Lung (tissue), 11 donors: ENCODE measurements at regions not wholly inside any gene's neighbourhood (a gene's known extent, or its start where the extent isn't known, plus 50 kb on each side); places are given as distances from the start of the nearest gene placed in this dataset.

ENCODE experiments used
- ATAC-seq: fragments of 200-7000 bp; cut with Tn5 transposase; one replicate; pipeline ENCODE4 v1.9.1; 2020; ENCODE audit warnings: moderate number of reproducible peaks; ENCODE audit not compliant: insufficient read depth, low FRiP score
- DNase-seq, 3 donors: peaks; one replicate each; pipeline ENCODE4 v3.0.0-alpha.2; 2013 to 2017
- H3K27ac ChIP-seq, 2 donors: one replicate each; pipeline ENCODE4 v1.5.1; 2013; ENCODE audit warnings: mild to moderate bottlenecking in 2 of 2, moderate library complexity in 2 of 2, control low read depth in 1 of 2, inconsistent platforms in 1 of 2, low read depth in 1 of 2, low read length in 1 of 2
- H3K27me3 ChIP-seq, 3 donors: one replicate each; pipeline ENCODE4 v1.5.1; 2013; ENCODE audit warnings: low read length in 2 of 3; ENCODE audit not compliant: control insufficient read depth in 3 of 3, insufficient read depth in 3 of 3
- H3K36me3 ChIP-seq, 4 donors: one replicate each; pipeline ENCODE4 v1.5.1; 2013; ENCODE audit warnings: low read length in 4 of 4, mild to moderate bottlenecking in 1 of 4, moderate library complexity in 1 of 4; ENCODE audit not compliant: control insufficient read depth in 4 of 4, insufficient read depth in 4 of 4
- H3K4me1 ChIP-seq, 5 donors: one replicate each; pipeline ENCODE4 v1.5.1; 2013; ENCODE audit warnings: low read length in 5 of 5, mild to moderate bottlenecking in 2 of 5, moderate library complexity in 1 of 5; ENCODE audit not compliant: control insufficient read depth in 5 of 5, insufficient read depth in 5 of 5
- H3K4me3 ChIP-seq: one replicate; pipeline ENCODE4 v1.5.1; 2013; ENCODE audit warnings: mild to moderate bottlenecking, control low read depth, moderate library complexity
- H3K9ac ChIP-seq, 2 donors: one replicate each; pipeline ENCODE4 v1.5.1; 2013; ENCODE audit warnings: low read length in 2 of 2, control low read depth in 1 of 2; ENCODE audit not compliant: insufficient read depth in 1 of 2
- H3K9me3 ChIP-seq, 4 donors: one replicate each; pipeline ENCODE4 v1.5.1; 2013; ENCODE audit warnings: low read length in 3 of 4, mild to moderate bottlenecking in 1 of 4, moderate library complexity in 1 of 4; ENCODE audit not compliant: control insufficient read depth in 4 of 4, insufficient read depth in 3 of 4
- CTCF ChIP-seq: IDR thresholded peaks from 2 replicates; pipeline ENCODE4 v1.5.1; 2012; ENCODE audit warnings: mild to moderate bottlenecking; ENCODE audit errors: control extremely low read depth, extremely low read depth
- WGBS, 2 donors: extraction: QIAGEN DNeasy Blood & Tissue Kit; methylation state at CpG; one replicate each; pipeline ENCODE4 v1.1.7; 2013; 5-methylcytosine and 5-hydroxymethylcytosine counted together
- donor health status: control.
- donor health status: control.
- donor health status: Bipolar disorder and iron deficiency.
- donor health status: healthy.
- donor health status: DM: yes; HTN: yes; CAD: no.

GRCh38 chr2:6474161-6475140 lies 391.3 kb downstream of the CMPK2 start:
- H3K36me3 ChIP-seq: no peaks in the 10 kb centered on the region
- no peak overlapping the region for H3K9ac ChIP-seq
- ATAC-seq: no peak
- WGBS, 2 donors: 68 to 78% methylated on average over 4 of the region's 4 CpGs
- H3K27ac ChIP-seq: no peak overlapping the region
- peaks cover 0 to 2% (median 0%) of the 10 kb centered on the region in 4 donors for H3K9me3 ChIP-seq
- no peaks in the 10 kb centered on the region for H3K27me3 ChIP-seq
- no peak for DNase-seq
- no peak overlapping the region for H3K4me3 ChIP-seq
- no peak for TF ChIP-seq CTCF
- H3K4me1 ChIP-seq: no peaks in the 10 kb centered on the region

GRCh38 chr2:6475155-6475940 lies 390.4 kb downstream of the CMPK2 start:
- Histone ChIP-seq H3K27ac (no peak overlapping the region), H3K36me3 (no peaks in the 10 kb centered on the region), H3K4me1 (no peaks in the 10 kb centered on the region), H3K9ac (no peak overlapping the region), H3K27me3 (no peaks in the 10 kb centered on the region), H3K4me3 (no peak overlapping the region), H3K9me3 (peaks cover 0 to 4% (median 2%) of the 10 kb centered on the region in 4 donors)
- 81 to 82% methylated on average over 4 of the region's 4 CpGs for WGBS, 2 donors
- TF ChIP-seq CTCF: no peak
- ATAC-seq: no peak
- no peak for DNase-seq

GRCh38 chr2:6480514-6480913 lies 385.2 kb downstream of the CMPK2 start:
- Histone ChIP-seq H3K27me3 (no peaks in the 10 kb centered on the region), H3K9ac (no peak overlapping the region), H3K27ac (no peak overlapping the region), H3K9me3 (peaks cover 0 to 6% (median 2%) of the 10 kb centered on the region in 4 donors), H3K4me1 (no peaks in the 10 kb centered on the region), H3K36me3 (no peaks in the 10 kb centered on the region), H3K4me3 (no peak overlapping the region)
- TF ChIP-seq CTCF: no peak
- ATAC-seq: no peak
- WGBS, 2 donors: 96 to 97% methylated on average over 4 of the region's 4 CpGs
- no peak for DNase-seq
